HG02642 (cell line): ENCODE measurements at regions not wholly inside any gene's neighbourhood (a gene's known extent, or its start where the extent isn't known, plus 50 kb on each side); places are given as distances from the start of the nearest gene placed in this dataset.
"Not testable (repeated sequence)": the region's sequence is repeated elsewhere in the genome, so short reads cannot be mapped to it uniquely, and the experiment has no call there.

Experiments used
- ATAC-seq: cut with Tn5 transposase; IDR thresholded peaks from one replicate; pipeline ENCODE4 v1.9.1; 2021; ENCODE audit warnings: mild to moderate bottlenecking; ENCODE audit not compliant: unreplicated experiment, poor library complexity

GRCh38 chr11:16542353-16542752, 186.0 kb upstream of the SOX6 start:
- no peak for ATAC-seq

- no peak for ATAC-seq
Measured at GRCh38 chr11:16536513-16536912, 180.2 kb upstream of the SOX6 start.

- ATAC-seq = no peak
Measured at GRCh38 chr11:16528639-16529038, 172.3 kb upstream of the SOX6 start.

GRCh38 chr11:16527525-16528246, 171.3 kb upstream of the SOX6 start:
- ATAC-seq = no peak

GRCh38 chr11:16526947-16527346, 170.6 kb upstream of the SOX6 start:
- no peak for ATAC-seq

- ATAC-seq = not testable (repeated sequence)
Measured at GRCh38 chr11:16520713-16521112, 164.4 kb upstream of the SOX6 start.

GRCh38 chr11:16512899-16513241, 156.5 kb upstream of the SOX6 start:
- ATAC-seq = peak; percentile 65

GRCh38 chr11:16512198-16512898, 156.0 kb upstream of the SOX6 start:
- no peak for ATAC-seq

GRCh38 chr11:16511116-16512114, 155.1 kb upstream of the SOX6 start:
- ATAC-seq = no peak

GRCh38 chr11:16505481-16505880, 149.1 kb upstream of the SOX6 start:
- ATAC-seq = no peak

- not testable (repeated sequence) for ATAC-seq
Measured at GRCh38 chr11:16503891-16504290, 147.5 kb upstream of the SOX6 start.

GRCh38 chr11:16494918-16495691, 138.8 kb upstream of the SOX6 start:
- ATAC-seq = no peak

- no peak for ATAC-seq
Measured at GRCh38 chr11:16484434-16484833, 128.1 kb upstream of the SOX6 start.

GRCh38 chr11:16474659-16475058, 118.3 kb upstream of the SOX6 start:
- ATAC-seq = no peak

GRCh38 chr11:16469968-16470367, 113.6 kb upstream of the SOX6 start:
- no peak for ATAC-seq

- ATAC-seq = no peak
Measured at GRCh38 chr11:16468735-16469453, 112.5 kb upstream of the SOX6 start.

GRCh38 chr11:16460508-16460907, 104.2 kb upstream of the SOX6 start:
- no peak for ATAC-seq

- no peak for ATAC-seq
Measured at GRCh38 chr11:16456366-16456765, 100.0 kb upstream of the SOX6 start.

- ATAC-seq = no peak
Measured at GRCh38 chr11:16454289-16454863, 98.0 kb upstream of the SOX6 start.
